ENCODE measurements at regions not wholly inside any gene's neighbourhood (a gene's known extent, or its start where the extent isn't known, plus 50 kb on each side); places are given as distances from the start of the nearest gene placed in this dataset.
A peak's percentile ranks its signal among the peaks of the same experiment; 100 is the strongest.

DNA sequence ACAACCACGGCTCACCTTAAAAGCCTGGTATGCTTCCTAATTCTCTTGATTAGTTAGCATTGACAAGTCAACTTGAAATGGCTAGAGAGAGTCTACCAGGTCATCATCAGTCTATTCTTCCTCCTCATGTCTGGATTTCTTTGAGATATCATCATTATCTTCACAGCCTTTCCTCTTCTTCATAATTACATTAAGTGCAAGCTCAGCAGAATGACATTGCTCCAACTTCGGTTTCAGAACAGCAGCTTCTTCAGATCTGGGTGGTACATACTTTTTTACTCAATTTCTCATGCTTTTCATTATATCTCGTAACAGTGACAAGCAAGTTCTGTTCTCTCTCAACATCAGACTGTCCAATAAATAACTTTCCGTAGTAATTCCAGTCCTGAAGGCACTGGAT lies 337.5 kb upstream of the TENM3 start:
- no peak for DNase-seq

DNA sequence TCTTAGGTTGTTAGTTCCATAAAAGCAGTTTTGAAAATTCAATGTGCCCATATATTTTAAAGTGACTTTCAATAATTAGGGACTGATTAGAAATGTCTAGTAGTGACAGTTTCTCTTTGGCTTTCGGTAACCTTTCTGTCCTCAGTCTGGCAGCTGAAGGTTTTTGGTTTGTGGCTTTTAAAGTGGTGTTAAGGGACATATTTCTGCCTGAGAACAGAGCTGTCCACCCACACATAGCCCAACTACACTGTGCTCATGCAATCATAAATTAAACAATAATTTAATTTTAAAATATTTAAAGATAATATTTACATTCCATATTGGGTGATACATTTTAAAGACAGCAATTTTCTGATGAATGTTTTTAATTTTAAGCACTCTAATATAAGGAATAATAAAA lies 335.0 kb upstream of the TENM3 start:
- DNase-seq = no peak

DNA sequence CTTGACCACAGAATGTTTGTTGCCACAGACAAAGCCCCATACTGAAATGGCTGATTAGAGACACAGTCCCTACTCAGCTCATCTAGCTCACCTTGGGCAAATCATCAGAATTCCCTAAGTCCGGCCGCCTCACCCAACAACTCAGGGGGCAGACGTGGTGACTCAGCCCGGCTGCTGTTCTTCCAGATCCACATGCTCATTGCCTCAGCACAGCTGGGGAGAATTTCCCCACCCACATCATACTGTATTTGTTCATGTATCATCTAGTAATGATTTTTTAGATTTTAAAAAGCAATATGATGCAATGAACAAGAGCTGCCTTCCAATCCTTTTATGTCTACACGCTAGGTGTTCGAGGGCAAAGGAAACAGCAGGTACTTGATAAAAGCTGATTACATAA lies 333.8 kb upstream of the TENM3 start:
- DNase-seq = no peak

DNA sequence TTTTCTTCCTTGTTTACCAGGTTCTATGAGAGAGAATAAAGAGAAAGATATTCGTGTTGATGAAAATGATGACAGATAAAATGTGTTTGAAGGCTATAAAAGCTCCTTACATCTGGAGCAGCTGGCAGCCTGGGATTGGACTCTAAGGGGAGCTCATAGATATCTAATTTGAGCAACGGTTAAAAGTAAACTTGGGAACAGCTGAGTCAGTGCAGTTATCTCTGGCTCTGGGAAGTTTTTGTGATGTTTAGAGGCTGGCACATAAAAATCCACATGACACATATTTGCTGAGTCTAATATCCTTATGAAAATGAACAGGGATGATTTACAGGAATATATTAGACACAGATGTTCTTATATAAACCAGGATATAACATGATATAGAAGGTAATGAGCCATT lies 331.8 kb upstream of the TENM3 start:
- DNase-seq = no peak

DNA sequence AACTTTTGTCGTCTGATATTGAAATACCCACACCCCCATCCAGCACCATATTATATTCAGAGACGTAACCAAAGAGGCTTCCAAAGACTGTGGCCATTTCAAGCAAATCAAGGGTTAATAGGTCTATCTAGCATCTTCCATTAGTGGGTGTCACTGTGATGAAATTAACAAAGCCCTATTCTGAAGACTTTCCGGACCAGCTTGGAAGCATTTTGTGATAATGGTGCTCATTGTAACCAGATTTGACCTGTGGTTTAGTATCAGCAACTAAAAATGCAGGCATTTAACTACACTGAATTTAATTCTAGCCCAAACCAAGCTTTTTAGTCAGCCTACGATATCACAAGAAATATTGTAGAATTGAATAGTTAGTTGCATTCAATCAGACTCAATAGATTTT lies 309.7 kb upstream of the TENM3 start:
- DNase-seq = no peak

DNA sequence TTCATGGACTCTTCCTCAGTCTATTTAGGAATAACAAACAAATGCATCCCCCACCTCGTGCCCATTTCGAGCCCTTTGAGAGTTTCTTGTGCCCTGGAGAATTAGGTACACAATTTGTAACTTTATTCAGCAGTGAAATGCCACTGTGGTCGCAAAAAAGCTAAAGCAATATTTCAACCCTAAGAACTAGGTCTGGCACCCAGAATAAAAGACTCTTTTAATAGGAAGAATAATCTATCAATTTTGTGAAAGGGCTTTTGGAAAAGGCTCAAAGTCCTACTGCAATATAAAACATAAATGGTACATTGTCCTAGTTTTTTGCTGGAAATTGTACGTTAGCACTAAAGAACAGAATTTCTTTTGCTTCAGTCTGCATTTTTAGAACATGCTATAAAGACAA lies 304.6 kb upstream of the TENM3 start:
- DNase-seq = no peak

DNA sequence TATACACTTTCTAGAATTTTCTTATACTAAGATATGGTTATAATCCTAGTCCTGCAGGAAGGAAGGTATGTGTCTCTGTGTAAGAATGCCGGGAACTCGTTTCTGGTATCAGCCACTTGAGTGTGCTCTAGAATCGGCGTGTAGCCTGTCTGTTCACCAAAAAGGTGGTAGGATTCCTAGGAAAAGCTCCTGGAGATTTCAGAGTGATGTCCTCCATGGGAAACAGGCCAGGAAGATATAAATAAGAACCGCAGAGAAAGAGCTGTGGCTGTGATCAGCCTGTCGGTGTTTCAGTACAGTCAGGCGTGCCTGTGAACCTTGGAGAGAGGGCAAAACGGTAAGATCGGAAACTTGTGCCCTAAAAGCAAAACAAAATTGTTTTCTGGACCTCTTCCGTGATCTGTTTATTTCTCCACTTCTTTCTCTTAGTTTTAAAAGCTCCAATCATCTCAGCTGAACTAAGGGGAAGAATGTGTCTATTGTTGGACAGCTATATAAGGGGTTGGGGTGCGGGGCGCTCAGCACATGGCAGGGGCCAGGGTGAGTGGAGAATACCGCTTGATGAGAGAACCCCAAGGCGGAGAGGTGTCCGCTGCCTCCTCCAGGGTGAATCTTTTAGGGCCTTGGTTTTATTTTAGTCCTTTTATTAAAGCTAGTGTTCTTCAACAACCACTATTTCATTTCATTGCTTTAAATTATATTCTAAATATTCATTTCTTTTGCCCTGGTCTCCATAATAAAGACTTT lies 303.8 kb upstream of the TENM3 start:
- DNase-seq = no peak

DNA sequence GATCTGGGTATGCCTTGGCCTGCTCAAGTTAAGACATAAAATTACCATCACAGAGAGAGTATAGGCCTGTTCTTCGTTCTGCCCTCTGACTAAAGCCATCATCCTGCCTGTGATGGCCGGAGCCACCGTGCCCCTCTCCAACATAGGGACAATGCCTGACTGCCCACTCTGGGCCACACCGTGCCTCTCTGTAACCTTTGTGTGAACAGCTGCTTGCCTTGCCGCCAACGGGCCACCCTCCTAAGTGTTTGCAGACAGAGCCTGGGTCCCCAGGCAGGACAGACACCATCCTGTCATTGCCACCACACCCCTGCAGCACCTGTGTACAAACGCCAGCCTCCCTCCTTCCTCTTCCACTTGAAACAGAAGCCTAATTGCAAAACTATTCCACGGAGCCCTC lies 298.7 kb upstream of the TENM3 start:
- DNase-seq = no peak

DNA sequence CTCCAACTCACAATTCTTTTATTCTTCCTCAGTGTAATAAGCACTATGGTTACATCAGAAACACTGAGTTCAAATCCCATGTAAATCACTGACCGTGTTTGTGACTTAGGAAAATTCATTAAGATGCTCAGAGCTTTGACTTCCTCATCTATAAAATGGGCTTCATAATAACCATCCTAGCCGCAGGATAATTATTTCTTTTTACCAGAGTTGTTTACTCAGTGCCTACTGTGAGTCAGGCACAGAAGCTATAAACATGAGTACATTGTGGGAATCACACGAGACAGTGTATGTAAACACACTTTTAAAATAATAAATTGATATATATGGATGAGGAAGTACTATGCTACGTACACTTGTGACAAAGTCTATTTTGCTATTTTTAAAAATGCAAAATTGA lies 296.3 kb upstream of the TENM3 start:
- peak; percentile 13 for DNase-seq

DNA sequence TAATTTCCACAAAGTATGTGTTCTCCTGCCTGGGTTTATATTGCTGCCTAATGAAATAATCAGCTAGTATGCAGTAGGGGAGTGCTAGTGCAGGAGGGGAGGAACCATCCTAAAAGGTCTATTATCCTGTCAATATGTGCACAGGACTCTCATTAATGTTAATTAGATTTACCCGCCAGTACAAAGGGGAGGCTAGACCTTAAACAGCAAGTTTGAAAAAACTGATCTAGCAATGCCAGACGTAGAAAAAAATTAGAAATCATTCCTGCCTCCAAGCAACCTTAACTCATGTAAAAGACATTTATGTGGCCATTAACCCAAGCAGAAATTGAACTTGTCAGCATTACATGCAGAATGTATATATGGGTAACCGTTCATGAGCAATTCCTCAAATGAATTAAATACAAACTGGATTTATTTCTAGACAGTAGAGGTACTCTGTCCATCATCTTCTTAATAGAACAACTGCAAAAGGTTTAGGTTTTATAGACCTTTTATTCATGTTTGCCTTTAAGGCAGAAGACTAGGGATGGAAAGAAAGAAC lies 294.3 kb upstream of the TENM3 start:
- DNase-seq = no peak

DNA sequence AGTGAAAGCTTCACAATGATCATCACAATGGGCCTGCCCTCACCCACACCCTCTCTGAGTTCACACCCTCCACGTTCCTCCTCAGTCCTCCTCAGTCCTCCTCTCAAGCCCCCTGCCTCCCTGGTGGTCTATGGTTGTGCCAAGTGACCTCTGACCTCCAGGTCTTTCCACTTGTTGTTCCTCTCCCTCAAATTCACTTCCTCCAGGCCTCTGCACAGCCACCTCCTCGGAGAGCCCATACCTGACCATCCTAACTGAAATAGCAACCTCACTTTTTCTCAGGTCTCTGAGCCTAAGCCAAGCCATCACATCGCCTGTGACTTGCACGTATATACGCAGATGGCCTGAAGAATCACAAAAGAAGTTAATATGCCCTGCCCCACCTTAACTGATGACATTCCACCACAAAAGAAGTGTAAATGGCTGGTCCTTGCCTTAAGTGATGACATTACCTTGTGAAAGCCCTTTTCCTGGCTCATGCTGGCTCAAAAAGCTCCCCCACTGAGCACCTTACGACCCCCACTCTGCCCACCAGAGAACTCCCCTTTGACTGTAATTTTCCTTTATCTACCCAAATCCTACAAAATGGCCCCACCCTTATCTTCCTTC lies 293.4 kb upstream of the TENM3 start:
- DNase-seq = no peak

DNA sequence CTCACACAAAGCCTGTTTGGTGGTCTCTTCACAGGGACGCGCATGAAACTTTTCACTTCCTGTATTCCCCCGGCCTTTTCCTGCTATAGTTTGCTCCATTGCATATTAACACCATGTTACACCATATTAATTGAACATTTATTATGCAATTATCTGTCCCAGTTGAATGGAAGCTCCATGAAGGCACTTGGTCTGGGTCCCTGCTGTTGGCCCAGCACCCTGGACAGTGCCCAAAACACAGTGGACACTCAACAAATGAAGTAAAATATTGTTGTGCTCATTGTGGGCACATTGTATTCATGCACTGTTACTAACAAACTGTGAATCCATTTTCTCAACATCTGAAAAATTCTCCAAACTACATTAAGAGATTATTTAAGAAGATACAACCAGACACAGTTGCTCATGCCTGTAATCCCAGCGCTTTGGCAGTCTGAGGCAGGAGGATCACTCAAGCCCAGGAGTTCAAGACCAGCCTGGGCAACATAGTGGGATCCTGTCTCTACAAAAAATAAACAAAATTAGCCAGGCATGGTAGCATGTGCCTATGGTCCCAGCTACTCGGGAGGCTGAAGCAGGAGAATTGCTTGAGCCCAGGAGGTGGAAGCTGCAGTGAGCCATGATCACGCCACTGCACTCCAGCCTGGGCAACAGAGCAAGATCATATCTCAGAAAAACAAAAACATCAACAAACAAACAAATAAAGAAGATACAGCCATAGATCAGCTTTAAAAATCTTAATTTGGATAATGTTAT lies 292.7 kb upstream of the TENM3 start:
- no peak for DNase-seq

DNA sequence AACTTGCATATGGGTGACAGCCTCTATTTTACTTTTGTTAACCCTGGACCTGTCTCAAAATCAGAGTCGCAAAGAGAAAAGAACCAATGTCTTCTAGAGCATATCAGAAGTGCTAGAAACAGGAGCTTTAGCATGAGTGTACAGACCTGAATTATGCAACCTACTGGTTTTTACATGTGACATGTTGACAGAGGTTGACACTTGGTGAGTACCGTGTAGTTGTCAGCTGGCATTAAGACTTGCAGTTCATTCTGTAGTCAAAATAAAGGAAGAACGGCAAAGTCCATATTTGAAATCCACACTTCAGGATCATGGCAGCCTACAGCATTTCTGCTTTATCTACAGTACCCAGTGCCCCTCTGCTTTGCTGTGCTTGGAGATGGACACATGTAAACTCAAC lies 291.9 kb upstream of the TENM3 start:
- no peak for DNase-seq

DNA sequence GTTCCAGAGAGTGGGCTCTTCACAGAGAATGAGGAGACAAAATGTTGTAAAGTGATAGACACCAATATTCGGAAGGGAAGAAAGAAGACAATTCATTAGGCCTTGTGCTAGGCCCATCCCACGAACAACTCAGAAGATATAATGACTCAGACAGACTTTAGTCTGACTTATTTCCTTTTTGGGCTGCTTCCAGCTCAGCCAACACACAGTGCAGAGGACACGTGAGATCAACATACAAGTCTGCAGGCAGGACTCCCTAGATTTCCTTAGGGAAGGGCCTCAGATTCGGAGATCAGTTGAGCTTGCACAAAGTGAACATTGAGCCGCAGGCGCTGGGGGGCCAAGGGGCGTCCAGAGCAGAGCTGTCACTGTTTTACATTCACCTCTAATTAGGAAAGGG lies 290.7 kb upstream of the TENM3 start:
- no peak for DNase-seq

DNA sequence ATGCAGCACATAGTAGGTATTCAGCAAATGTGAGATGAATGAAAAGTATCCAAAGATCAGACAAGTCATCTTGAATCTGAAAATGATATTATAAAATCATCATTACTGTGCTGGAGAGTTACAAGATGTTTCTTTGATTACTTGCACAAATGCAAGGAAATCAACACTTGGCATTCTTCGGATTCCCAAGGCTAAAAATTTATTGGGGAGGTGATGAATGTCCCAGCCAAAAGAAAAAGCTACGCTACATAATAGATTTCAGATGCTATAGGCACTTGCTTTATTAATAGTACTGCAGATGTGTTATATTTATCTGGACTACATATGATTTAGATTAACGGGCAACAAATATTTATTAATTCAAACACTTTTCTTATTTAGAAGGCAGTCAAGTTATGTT lies 286.7 kb upstream of the TENM3 start:
- no peak for DNase-seq

DNA sequence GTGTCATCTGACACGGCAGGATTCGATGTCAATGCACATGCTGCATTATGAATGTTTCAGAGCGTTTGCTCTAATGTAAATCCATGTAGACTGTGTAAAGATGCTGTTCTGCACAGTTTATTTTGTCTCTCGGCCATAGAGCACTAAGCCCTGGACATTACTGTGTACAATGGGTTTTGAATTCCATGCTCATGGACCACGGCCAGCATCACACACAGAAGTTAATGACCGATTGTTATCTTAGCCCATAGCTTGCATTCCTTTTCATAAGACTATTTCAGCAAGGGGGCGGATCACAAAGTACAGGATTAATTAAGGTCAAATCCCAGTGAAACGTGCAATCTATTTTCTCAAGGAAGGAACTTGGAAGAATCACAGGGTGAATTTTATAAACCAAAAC lies 286.1 kb upstream of the TENM3 start:
- no peak for DNase-seq

DNA sequence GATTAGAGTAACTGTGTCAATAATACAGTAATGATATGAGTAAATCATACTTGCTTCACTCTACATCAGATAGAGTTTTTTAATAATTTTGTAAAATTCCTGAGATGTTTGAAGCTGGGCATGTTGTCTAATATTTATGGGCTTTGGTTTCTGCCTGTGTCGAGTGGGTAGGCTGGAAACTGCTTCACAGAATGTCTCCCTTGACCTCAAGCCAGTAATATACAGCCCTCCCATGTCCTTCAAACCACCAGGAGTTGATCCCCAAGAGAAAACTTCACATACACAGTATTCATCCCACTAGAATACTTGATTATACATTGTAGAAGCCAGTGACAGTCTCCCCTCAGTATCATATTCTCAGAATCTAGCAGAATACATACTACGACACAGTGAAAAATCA lies 284.8 kb upstream of the TENM3 start:
- no peak for DNase-seq

DNA sequence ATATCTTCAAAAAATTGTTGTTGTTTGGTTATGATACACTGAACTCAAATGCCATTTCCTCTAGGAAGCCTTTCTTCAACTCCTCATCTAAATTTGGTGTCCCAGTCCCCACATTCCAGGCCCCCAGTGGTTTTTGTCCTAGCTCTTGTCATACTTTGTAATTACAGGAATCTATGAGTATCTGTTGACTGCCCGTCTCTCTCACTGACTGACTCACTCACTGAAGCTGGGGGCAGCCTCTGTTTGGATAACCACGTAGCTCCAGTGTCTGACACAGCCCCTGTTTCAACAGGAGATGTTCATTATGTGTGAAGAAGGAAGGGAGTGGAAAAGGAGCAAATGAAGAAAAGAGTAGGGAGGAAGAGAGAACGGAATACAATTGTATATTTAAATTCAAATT lies 284.1 kb upstream of the TENM3 start:
- DNase-seq = no peak

DNA sequence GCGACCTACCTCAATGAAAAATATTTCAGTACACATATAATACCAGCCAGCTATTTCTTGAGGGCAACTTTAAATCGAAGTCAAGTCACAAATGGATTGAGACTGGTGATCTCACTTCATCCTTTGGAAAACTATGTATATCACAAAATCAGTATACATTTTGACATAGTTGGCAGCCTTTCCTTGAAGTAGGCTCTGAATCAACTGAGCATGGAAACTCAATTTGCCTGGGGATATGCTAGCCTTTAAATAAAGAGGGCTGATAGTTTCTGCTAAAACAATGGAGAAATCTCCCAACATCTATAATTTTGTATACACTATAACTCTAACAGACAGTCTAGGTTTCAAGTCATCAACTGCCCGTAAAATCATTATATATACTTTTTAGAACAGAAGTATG lies 282.8 kb upstream of the TENM3 start:
- no peak for DNase-seq

DNA sequence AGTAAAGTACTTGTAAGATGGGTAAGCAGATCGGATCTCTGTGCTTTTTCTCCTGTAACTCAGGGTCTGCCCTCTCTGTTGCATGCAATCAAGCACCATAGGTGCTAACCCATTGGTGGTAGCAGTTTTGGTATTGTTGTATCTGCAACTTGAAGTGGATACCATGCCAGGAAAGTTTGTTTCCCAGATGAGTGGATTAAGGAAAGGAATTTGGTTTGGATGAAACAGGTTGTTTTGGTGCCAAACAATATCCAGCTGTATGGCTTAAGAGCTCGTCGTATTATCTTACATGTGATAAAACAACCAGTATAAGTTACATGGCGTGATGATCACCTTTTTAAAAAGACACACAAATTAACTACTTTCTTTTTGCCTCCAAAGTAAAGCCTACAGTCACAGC lies 280.9 kb upstream of the TENM3 start:
- no peak for DNase-seq

DNA sequence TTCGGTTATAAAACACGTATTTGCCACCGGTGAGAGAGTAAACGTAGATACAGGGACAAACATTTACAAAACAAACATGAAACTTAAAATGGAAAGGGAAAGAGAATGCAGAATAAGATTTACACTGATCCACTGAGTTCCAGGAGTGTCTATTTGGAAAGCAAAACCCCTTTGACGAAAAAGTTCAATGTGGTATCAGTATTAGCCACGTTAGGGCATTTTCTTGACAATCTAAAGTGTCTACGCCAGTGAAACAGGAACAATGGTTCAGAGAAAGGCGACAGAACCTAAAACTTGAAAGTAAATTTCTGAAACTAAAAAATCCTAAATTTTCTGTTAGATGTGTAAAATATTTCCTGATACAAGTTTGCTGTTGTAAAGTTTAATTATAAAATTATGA lies 278.5 kb upstream of the TENM3 start:
- no peak for DNase-seq

DNA sequence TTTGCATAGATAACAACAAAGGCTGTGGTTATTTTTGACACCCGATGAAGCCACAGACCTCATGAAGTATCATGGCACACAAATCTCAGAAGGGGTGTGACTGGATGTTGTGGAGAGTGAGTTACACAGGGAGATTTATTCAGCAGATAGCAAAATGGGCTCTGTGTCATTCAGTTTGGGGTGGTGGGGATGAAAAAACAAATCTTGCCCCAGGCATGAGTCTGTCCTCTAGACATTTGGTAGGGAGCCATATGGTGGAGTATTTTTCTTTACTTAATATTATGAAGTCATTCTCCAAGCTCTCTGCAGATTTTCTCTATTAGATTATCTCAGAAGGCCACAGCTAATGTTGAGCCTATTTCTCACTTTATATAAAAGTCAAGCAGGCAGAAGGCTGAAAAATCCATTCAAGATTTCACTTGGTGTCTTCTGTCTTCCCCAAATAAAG lies 277.1 kb upstream of the TENM3 start:
- DNase-seq = no peak

DNA sequence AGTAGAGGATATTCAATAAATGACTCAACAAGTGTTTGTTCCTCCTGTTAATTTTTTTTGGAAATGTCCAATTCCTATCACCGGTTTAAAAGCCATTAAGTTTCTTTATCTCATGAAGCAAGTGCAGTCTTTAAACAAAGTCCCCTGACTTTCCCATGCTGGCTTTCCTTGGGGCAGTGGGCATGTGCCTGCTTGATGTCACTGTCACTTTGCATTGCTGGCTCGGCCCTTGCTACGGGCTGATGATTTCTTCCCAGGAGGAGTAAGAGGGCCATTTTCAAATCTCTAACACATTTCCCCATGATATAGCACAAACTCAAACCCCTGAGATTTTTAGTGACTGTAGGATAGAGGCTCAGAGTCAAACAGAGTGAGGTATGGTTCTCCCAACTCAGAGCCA lies 275.8 kb upstream of the TENM3 start:
- DNase-seq = no peak

DNA sequence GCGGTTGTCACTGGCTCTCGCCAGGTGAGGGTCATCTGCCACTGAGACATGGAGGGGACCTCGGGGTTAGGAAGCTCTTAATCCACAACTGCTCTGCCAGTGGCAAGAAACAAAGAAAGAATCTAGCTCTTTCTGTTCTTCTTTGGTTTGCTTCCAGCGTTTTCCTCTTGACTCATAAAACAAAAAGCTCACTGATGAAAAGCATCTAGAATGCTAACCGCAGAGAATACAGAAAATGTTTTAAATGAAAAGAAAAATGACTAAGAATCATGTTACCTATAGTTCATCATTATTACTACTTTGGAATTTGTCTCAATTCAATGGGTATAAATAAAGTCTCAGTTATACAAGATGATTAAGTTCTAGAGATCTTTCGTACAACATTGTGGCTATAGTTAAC lies 274.8 kb upstream of the TENM3 start:
- no peak for DNase-seq
